ENCODE measurements at regions not wholly inside any gene's neighbourhood (a gene's known extent, or its start where the extent isn't known, plus 50 kb on each side); places are given as distances from the start of the nearest gene placed in this dataset.

DNA sequence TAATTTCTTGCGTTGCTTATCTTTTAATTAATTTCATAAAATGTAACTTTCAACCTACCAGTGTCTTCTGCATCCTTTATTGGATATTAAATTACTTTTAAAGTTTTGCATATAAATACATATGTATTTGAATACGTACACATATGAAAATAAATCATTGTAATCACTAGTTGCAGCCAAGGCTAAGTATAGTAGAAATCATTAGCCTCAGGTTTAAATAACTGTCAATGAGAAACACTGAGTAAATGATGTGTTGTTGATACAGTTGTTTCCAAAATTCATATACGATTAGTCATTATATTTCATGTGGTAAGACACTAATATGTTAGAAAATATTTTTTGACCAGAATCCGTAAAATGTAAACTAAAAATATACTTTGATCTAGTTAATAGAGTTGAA, 1267.1 kb upstream of the PCDH20 start:
- TF ChIP-seq, protein P1, sequence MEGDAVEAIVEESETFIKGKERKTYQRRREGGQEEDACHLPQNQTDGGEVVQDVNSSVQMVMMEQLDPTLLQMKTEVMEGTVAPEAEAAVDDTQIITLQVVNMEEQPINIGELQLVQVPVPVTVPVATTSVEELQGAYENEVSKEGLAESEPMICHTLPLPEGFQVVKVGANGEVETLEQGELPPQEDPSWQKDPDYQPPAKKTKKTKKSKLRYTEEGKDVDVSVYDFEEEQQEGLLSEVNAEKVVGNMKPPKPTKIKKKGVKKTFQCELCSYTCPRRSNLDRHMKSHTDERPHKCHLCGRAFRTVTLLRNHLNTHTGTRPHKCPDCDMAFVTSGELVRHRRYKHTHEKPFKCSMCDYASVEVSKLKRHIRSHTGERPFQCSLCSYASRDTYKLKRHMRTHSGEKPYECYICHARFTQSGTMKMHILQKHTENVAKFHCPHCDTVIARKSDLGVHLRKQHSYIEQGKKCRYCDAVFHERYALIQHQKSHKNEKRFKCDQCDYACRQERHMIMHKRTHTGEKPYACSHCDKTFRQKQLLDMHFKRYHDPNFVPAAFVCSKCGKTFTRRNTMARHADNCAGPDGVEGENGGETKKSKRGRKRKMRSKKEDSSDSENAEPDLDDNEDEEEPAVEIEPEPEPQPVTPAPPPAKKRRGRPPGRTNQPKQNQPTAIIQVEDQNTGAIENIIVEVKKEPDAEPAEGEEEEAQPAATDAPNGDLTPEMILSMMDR (IDR thresholded peaks at IDR 0.05; ENCODE audit: insufficient read depth, low read length, poor library complexity, severe bottlenecking) = no peak
- TF ChIP-seq EZH2phosphoT487 (conservative IDR thresholded peaks at IDR 0.05; ENCODE audit: low read length) = no peak

Measured in SU-DHL-6 (cell line).